HG02763 (cell line): ENCODE measurements at regions not wholly inside any gene's neighbourhood (a gene's known extent, or its start where the extent isn't known, plus 50 kb on each side); places are given as distances from the start of the nearest gene placed in this dataset.

Experiments used
- ATAC-seq: cut with Tn5 transposase; IDR thresholded peaks from one replicate; pipeline ENCODE4 v1.9.1; 2021; ENCODE audit warnings: mild to moderate bottlenecking, moderate library complexity; ENCODE audit not compliant: unreplicated experiment

GRCh38 chr9:96044401-96044800, 168.9 kb downstream of the ERCC6L2 start:
- ATAC-seq = no peak

DNA sequence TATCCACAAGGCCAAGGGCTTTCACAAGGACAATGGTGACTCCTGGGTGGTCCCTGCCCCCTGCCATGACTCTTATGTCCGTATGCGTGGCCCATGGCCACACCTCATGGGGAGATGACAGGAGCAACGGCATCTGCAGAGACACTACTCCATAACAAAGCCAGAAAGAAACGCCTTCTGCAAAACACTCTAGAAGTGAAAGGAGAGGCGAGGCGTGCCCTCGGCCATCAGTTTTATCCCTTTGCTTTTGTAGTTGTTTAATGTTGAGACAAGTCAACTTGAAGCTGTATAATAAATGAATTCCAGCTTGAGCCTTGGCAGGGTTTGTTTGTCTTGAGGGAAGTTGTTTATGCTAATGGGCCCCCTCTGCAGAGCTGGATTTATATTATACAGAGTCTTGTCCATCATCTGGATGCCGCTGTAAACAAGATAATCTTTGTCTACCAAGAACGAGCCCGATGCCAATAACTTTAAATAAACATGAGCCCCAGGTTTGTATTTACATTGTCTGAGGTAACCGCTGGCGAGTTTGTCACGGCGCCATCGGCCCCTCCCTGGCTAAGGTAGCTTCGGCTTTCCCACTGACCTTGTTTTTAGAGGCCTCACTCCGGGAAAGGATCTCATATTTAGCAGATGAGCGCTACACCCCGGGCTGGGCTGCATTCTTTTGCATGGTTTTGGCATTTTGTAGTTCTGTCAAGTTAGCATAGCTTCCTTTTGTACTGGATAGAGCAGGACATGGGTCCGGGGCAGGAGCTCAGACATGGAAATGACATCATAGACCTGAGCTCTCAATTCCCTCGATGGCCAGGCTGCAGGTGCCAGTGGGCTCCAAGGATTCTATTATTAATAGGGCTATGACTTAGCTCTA, 165.3 kb downstream of the ERCC6L2 start:
- ATAC-seq = no peak

- no peak for ATAC-seq
Measured at GRCh38 chr9:96038914-96039313, 163.4 kb downstream of the ERCC6L2 start.

GRCh38 chr9:96038271-96038670, 162.8 kb downstream of the ERCC6L2 start:
- ATAC-seq = no peak

GRCh38 chr9:96034553-96035122, 159.1 kb downstream of the ERCC6L2 start:
- no peak for ATAC-seq

DNA sequence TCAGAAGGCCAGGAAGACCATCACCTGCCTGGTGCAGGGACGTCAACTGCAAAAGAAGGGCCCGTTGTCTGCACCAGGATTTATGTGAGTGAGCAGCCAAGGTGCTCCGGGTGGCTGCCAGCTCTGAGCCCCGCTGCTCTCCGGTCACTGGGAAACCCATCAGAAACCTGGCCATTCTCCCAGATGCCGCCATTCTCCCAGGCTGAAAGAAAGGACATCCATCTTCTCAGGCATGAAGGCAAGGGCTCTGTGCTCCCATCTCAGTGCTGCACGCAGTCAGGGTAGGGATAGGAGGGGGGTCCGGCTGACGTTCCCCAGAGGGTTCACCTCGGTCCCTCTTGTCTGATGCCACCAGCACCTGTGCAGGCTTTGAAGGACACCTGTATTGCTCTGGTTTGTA, 158.4 kb downstream of the ERCC6L2 start:
- ATAC-seq = no peak

DNA sequence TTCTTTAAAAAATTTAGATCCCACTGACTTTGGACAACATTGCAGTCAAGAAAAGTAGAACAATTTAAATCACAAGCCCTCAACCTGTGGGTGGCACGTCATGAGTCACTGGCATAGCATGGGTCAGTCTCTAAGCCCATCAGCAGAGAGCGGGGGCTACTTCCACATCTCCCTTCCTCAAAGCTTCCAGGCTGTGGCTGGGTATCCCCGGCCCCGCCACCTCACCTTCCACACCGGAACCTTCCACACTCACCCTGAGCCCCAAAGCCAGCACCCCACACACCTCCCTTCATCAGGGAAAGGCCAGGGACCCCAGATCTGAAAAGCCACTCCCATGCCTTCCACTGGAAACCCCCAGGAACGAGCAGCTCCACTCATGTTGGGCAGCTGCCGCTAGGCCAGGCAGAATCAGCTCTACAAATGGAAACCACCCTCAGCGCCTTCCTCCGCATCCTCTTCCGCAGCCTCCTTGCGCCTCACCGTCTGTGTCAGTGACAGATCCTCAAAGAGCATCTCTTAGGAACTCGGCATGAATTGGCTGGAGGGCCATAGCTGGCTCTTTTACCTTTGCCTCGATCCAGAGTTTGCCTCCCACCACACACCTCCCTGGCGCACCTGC, 156.5 kb downstream of the ERCC6L2 start:
- ATAC-seq = no peak

- ATAC-seq = no peak
Measured at GRCh38 chr9:96031366-96031824, 155.9 kb downstream of the ERCC6L2 start.

DNA sequence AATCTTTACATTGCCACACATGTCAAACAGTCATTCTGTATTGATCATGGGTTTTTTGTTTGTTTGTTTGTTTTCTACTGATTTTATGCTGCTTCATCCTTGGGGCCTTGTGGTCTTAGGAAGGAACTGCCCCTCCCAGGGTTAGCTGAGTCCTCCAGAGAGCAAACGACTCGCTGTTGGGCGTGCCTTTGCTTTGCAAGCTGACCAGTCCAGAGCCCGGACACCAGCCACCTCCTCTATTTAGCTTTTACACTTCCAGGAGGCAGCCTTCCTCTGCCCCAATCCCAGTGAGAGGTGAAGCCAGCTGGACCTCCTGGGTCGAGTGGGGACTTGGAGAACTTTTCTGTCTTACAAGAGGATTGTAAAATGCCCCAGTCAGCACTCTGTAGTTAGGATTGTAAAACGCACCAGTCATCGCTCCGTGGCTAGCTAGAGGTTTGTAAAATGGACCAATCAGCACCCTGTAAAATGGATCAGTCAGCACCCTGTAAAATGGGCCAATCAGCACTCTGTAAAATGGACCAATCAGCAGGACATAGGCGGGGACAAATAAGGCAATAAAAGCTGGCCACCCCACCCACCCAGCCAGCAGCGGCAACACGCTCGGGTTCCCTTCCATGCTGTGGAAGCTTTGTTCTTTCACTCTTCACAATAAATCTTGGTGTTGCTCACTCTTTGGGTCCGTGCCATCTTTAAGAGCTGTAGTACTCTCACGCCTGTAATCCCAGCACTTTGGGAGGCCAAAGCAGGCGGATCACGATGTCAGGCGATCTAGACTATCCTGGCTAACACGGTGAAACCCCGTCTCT, 154.4 kb downstream of the ERCC6L2 start:
- ATAC-seq = no peak

DNA sequence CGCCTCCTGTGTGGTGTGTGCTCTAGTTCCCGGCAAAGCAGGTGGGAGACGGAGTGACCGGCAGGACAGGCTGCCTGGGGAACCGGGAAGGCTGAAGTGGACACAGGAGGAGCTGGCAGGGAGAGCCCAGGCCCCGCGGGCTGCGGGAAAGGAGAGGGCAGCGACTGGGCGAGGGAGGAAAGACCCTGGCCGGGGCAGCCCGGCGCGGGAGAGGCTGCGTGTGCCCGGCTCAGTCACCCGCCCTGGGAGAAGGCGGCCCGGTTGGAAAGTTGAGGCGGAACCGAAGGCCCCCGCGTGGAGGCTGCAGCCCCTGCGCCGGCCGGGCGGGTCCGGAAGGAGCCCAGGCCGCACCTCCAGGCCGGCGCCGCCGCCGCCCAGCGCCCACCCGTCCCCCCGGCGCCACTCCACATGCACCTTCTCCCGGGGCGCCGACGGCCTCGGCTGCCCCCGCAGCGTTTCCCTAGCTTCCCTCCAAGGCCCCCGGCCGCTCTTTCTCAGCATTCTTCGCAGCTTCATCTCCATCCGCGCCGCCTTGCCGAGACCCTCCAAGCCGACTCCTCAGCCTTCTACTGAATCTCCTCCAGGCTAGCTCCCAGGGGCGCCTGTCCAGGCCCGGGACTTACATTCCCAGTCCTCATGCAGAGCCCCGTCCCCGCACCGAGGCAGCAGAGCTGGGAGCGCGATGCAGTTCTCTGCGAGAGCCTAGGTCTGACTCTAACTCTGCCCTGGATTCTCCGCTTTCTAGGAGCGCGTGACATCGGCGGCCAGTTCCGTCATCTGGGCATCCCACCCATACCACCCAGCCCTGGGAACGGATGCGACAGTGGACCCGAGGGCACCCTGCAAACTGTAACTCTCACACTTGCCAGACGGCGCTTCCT, 152.0 kb downstream of the ERCC6L2 start:
- ATAC-seq = no peak

- no peak for ATAC-seq
Measured at GRCh38 chr9:96026655-96027213, 151.2 kb downstream of the ERCC6L2 start.

- ATAC-seq = no peak
Measured at GRCh38 chr9:96025995-96026602, 150.6 kb downstream of the ERCC6L2 start.

DNA sequence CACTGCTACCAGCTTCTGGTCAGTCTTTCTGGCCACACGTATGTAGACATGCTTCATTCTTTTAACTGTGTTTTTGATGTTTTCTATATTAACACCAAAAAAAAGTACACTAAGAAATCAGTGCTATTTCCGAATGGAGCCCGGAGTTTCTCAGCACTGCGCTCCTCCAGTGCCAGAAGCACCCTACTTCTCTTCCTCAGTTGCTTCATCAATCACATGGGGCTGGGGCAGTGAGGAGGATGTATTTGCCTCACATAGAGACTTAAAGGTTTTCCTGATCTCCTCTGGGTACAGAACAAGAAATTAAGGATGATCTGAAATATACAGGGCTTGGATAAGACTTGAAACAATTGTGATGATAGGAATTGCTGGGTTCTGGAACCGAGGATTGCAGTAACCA, 148.0 kb downstream of the ERCC6L2 start:
- ATAC-seq = no peak

- no peak for ATAC-seq
Measured at GRCh38 chr9:96022445-96023051, 147.1 kb downstream of the ERCC6L2 start.

DNA sequence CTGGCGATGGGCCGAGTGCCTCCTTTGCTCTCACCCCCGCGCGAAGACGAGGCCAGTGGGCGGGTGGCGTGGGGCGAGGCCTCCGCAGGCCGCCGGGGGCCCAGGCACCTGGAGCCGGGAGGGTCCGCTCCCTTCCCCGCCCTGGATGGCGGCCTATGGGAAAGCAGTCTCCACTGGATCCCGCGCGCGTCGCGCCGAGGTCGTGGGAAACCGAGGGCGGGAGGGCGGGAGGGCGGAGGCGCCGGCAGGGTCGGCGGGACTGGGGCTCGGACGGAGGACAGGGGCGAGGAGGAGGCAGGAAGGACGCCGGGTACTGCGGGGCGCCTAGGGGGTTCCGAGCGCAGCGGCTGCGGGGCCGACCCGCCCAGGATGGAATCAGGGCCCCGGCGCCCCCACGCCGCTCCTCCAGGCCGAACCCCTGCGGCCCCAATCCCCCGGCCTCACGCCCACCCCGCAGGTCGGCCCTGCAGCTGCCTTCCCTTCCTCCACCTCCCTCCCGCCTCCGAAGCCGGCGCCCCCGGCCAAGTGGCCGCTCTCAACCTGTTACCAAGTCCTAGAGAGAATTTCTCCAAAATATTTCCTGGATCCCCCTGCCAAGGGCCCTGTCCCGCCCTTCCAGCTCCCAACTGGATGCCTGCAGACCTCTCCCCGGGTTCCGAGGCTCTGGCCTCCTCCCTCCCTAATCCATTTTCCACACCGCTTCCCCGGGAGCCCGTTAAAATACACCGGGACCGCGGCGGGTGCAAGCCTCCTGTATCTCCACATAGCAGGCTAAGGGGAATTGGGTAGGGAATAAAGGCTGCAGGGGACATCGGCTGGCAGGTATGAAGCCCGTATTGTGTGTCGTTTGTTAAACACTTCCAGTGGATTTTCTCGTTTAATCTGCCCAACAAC, 146.3 kb downstream of the ERCC6L2 start:
- ATAC-seq = no peak

DNA sequence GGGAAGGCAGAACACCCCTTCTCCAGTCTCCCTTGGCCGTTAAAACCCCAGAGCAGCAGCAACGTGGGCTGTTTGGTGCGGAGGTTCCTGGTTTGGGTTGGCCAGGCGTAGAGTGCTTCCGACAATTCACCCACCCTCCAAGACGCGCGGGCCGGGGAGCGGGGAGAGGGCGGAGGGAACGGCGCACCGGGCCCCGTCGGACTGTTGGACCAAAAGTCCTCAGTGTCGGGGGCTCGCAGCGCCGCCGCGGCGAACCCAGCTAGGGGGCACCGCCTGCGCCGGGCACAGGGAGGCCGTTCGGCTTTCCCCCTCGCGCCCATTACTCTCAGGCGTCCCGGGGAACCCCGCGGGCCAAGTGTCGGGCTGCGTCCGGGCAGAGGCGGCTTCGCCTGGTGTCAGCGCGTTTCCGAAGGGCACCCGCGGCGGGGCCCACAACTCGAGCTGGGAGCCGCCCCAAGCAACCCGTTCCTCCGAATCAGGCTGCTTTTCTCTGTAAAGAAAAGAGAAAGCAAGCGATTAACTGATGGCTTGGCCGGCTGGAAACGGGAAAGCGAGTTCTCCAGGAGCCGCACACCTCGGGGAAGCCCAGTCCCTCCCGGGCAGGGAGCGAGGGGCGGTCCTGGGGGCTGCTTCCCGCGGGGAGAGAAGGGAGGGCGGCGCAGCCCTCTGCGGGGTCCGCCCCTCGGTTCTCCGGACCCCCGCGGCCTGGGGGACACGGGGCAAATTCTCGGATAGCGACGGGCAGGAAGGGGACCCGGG, 145.5 kb downstream of the ERCC6L2 start:
- no peak for ATAC-seq

DNA sequence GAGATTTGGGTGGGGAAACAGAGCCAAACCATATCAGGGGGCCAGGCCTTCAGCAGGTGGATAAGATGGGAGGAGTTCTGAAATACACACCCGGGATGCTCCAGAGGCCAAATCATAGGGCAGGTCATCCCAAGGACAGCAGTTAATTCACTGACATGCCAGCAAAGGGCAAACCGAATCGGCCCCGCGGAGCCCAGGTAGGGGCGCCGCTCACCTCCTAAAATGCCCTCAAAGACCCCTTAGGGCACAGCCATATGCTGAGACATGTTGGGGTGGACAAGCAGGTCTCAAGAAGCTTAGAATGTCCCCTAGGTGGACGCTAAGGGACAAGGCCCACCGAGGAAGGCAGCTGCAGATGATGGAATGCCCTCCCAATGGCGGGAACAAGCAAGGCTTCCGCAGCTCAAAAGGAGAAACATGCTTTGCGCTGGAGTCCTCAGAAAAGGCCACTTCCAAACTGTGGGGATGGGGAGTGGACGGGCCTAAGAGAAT, 144.9 kb downstream of the ERCC6L2 start:
- ATAC-seq = no peak
